Stomach (tissue), 8 donors: ENCODE measurements at regions not wholly inside any gene's neighbourhood (a gene's known extent, or its start where the extent isn't known, plus 50 kb on each side); places are given as distances from the start of the nearest gene placed in this dataset.

ENCODE experiments used
- DNase-seq, 2 donors: peaks; one replicate each; pipeline versions ENCODE4 v3.0.0 to v3.0.0-alpha.2; 2013 to 2019
- H3K27ac ChIP-seq, 5 donors: fragments of 200-600 bp in 4 of 5; sonication (generic) in 4 of 5; one replicate each; pipeline ENCODE4 v1.5.1; 2013 to 2019; ENCODE audit warnings: mild to moderate bottlenecking in 1 of 5, moderate library complexity in 1 of 5
- H3K27me3 ChIP-seq, 3 donors: fragments of 200-600 bp; sonication (generic); one replicate each; pipeline ENCODE4 v1.5.1; 2017 to 2019; ENCODE audit warnings: mixed run types in 1 of 3
- H3K36me3 ChIP-seq, 4 donors: fragments of 200-600 bp; sonication (generic); 1 replicate in 3 of 4; 2 replicates in 1 of 4; pipeline ENCODE4 v1.5.1; 2016 to 2019
- H3K4me1 ChIP-seq, 4 donors: fragments of 200-600 bp; sonication (generic); one replicate each; pipeline ENCODE4 v1.5.1; 2016 to 2019
- H3K4me3 ChIP-seq, 4 donors: fragments of 200-600 bp; sonication (generic) in 3 of 4; one replicate each; pipeline ENCODE4 v1.5.1; 2016 to 2019; ENCODE audit warnings: mild to moderate bottlenecking in 1 of 4
- H3K9me3 ChIP-seq, 4 donors: fragments of 200-600 bp; sonication (generic); one replicate each; pipeline ENCODE4 v1.5.1; 2016 to 2019
- CTCF ChIP-seq, 7 experiments: fragments of 450-650 bp in 4 of 7; fragments of 200-600 bp in 3 of 7; sonication (generic) in 3 of 7; IDR thresholded peaks; one replicate each; pipeline ENCODE4 v1.5.1; 2016 to 2019; ENCODE audit warnings: antibody characterized with exemption in 7 of 7, control low read depth in 2 of 7, mild to moderate bottlenecking in 1 of 7
- EP300 ChIP-seq: sonication (generic); formaldehyde crosslinking; IDR thresholded peaks from one replicate; pipeline ENCODE4 v1.6.1; 2017; ENCODE audit warnings: antibody characterized with exemption
- POLR2A ChIP-seq, 4 donors: fragments of 450-650 bp; IDR thresholded peaks; one replicate each; pipeline ENCODE4 v1.6.1; 2016; ENCODE audit warnings: antibody characterized with exemption in 4 of 4, control low read depth in 2 of 4, mild to moderate bottlenecking in 1 of 4, moderate library complexity in 1 of 4
- POLR2AphosphoS5 ChIP-seq, 3 donors: sonication (generic); formaldehyde crosslinking; IDR thresholded peaks; one replicate each; pipeline ENCODE4 v1.6.1; 2016; ENCODE audit warnings: antibody characterized with exemption in 3 of 3
- WGBS, 5 donors: extraction: QIAGEN DNeasy Blood & Tissue Kit in 3 of 5; methylation state at CpG; one replicate each; pipeline versions ENCODE4 v1.1.5 to v1.1.7; 2013 to 2018; 5-methylcytosine and 5-hydroxymethylcytosine counted together
- intact Hi-C: fragments of 100-400 bp; cut with DNase I; formaldehyde crosslinking; loops from one replicate; pipeline ENCODE4 v1.15.1; 2023; ENCODE audit warnings: low total_unique reads
- donor health status: healthy with polysubstance abuse.
- donor health status: Bipolar disorder and iron deficiency.
- donor health status: healthy.

GRCh38 chr10:111766464-111766863 is 417.1 kb downstream of the GPAM start:
- DNase-seq: no peak
- intact Hi-C loops: no loop called here
- WGBS, 5 donors: 65 to 74% (median 70%) methylated on average over 3 of the region's 3 CpGs
- no peak overlapping the region for H3K27ac ChIP-seq
- no peaks in the 10 kb centered on the region for H3K36me3 ChIP-seq
- no peak for TF ChIP-seq CTCF (IDR thresholded peaks at IDR 0.05)
- no peak for TF ChIP-seq POLR2AphosphoS5 (IDR thresholded peaks at IDR 0.05)
- TF ChIP-seq EP300: no peak
- TF ChIP-seq POLR2A (IDR thresholded peaks at IDR 0.05): no peak
- H3K4me3 ChIP-seq: no peak overlapping the region
- H3K27me3 ChIP-seq: no peaks in the 10 kb centered on the region
- H3K9me3 ChIP-seq: no peaks in the 10 kb centered on the region
- H3K4me1 ChIP-seq: no peaks in the 10 kb centered on the region

GRCh38 chr10:111767661-111768060 is 415.9 kb downstream of the GPAM start:
- Histone ChIP-seq H3K4me1 (no peaks in the 10 kb centered on the region), H3K27ac (no peak overlapping the region), H3K27me3 (no peaks in the 10 kb centered on the region), H3K4me3 (no peak overlapping the region), H3K36me3 (no peaks in the 10 kb centered on the region), H3K9me3 (no peaks in the 10 kb centered on the region)
- intact Hi-C loops: no loop called here
- no peak for DNase-seq
- WGBS, 5 donors: 20 to 47% (median 29%) methylated on average over 1 of the region's 1 CpG
- no peak for TF ChIP-seq POLR2A (IDR thresholded peaks at IDR 0.05)
- no peak for TF ChIP-seq CTCF (IDR thresholded peaks at IDR 0.05)
- TF ChIP-seq POLR2AphosphoS5 (IDR thresholded peaks at IDR 0.05): no peak
- TF ChIP-seq EP300: no peak

GRCh38 chr10:111773950-111774349 is 409.6 kb downstream of the GPAM start:
- Histone ChIP-seq H3K9me3 (no peaks in the 10 kb centered on the region), H3K27me3 (no peaks in the 10 kb centered on the region), H3K4me3 (no peak overlapping the region), H3K27ac (no peak overlapping the region), H3K36me3 (no peaks in the 10 kb centered on the region), H3K4me1 (no peaks in the 10 kb centered on the region)
- 71 to 90% (median 80%) methylated on average over 1 of the region's 1 CpG for WGBS, 5 donors
- DNase-seq: no peak
- TF ChIP-seq CTCF (IDR thresholded peaks at IDR 0.05) (no peak), POLR2AphosphoS5 (IDR thresholded peaks at IDR 0.05) (no peak), POLR2A (IDR thresholded peaks at IDR 0.05) (no peak), EP300 (no peak)
- intact Hi-C loops: no loop called here

- H3K4me3 ChIP-seq: no peak overlapping the region
- 56 to 66% (median 59%) methylated on average over 2 of the region's 2 CpGs for WGBS, 5 donors
- intact Hi-C loops: no loop called here
- no peaks in the 10 kb centered on the region for H3K36me3 ChIP-seq
- no peak for DNase-seq
- H3K27me3 ChIP-seq: no peaks in the 10 kb centered on the region
- TF ChIP-seq CTCF (IDR thresholded peaks at IDR 0.05) (no peak), POLR2AphosphoS5 (IDR thresholded peaks at IDR 0.05) (no peak), EP300 (no peak), POLR2A (IDR thresholded peaks at IDR 0.05) (no peak)
- H3K27ac ChIP-seq: no peak overlapping the region
- no peaks in the 10 kb centered on the region for H3K4me1 ChIP-seq
- H3K9me3 ChIP-seq: no peaks in the 10 kb centered on the region
Observed at GRCh38 chr10:111774486-111774885, 409.1 kb downstream of the GPAM start.
